ENCODE measurements at regions not wholly inside any gene's neighbourhood (a gene's known extent, or its start where the extent isn't known, plus 50 kb on each side); places are given as distances from the start of the nearest gene placed in this dataset.

- Histone ChIP-seq H3K9me3 (no peaks in the 10 kb centered on the region), H3K36me3 (no peaks in the 10 kb centered on the region), H3K27ac (no peak overlapping the region), H3K4me1 (no peaks in the 10 kb centered on the region), H3K4me3 (no peak overlapping the region), H3K27me3 (no peaks in the 10 kb centered on the region)
- TF ChIP-seq POLR2A (IDR thresholded peaks at IDR 0.05) (no peak), POLR2AphosphoS5 (IDR thresholded peaks at IDR 0.05) (no peak), CTCF (IDR thresholded peaks at IDR 0.05) (no peak)
- no peak for DNase-seq (ENCODE audit: low spot score in 2 of 2)
- intact Hi-C loops (cut with DNase I; ENCODE audit: low total_unique reads) = no loop called here
Measured at GRCh38 chr5:12999667-13000066, 944.8 kb downstream of the DNAH5 start.

- no peak for TF ChIP-seq POLR2A (IDR thresholded peaks at IDR 0.05)
- no peak for TF ChIP-seq POLR2AphosphoS5 (IDR thresholded peaks at IDR 0.05)
- TF ChIP-seq CTCF (IDR thresholded peaks at IDR 0.05) = no peak
- Histone ChIP-seq H3K9me3 (no peaks in the 10 kb centered on the region), H3K4me1 (no peaks in the 10 kb centered on the region), H3K36me3 (no peaks in the 10 kb centered on the region), H3K27ac (no peak overlapping the region), H3K4me3 (no peak overlapping the region), H3K27me3 (no peaks in the 10 kb centered on the region)
- intact Hi-C loops (cut with DNase I; ENCODE audit: low total_unique reads) = no loop called here
- DNase-seq (ENCODE audit: low spot score in 2 of 2) = no peak
Measured at GRCh38 chr5:12985142-12985541, 959.3 kb downstream of the DNAH5 start.

GRCh38 chr5:12974856-12975255 lies 969.6 kb downstream of the DNAH5 start:
- Histone ChIP-seq H3K4me3 (no peak overlapping the region), H3K9me3 (no peaks in the 10 kb centered on the region), H3K4me1 (no peaks in the 10 kb centered on the region), H3K27me3 (no peaks in the 10 kb centered on the region), H3K27ac (no peak overlapping the region), H3K36me3 (peaks cover 2% of the 10 kb centered on the region)
- TF ChIP-seq CTCF (IDR thresholded peaks at IDR 0.05) (no peak), POLR2AphosphoS5 (IDR thresholded peaks at IDR 0.05) (no peak), POLR2A (IDR thresholded peaks at IDR 0.05) (no peak)
- DNase-seq (ENCODE audit: low spot score in 2 of 2) = no peak
- intact Hi-C loops (cut with DNase I; ENCODE audit: low total_unique reads) = no loop called here

GRCh38 chr5:12965804-12966203 lies 978.7 kb downstream of the DNAH5 start:
- intact Hi-C loops (cut with DNase I; ENCODE audit: low total_unique reads) = loop anchor here (5.0 kb wide), 1 partner anchor 361 kb away; no protein-coding TSS in a partner anchor
- Histone ChIP-seq H3K27ac (no peak overlapping the region), H3K36me3 (peaks cover 3% of the 10 kb centered on the region), H3K27me3 (no peaks in the 10 kb centered on the region), H3K4me3 (no peak overlapping the region), H3K4me1 (no peaks in the 10 kb centered on the region), H3K9me3 (peaks cover 0 to 3% of the 10 kb centered on the region in 2 donors)
- DNase-seq (ENCODE audit: low spot score in 2 of 2) = no peak
- no peak for TF ChIP-seq POLR2A (IDR thresholded peaks at IDR 0.05)
- TF ChIP-seq POLR2AphosphoS5 (IDR thresholded peaks at IDR 0.05) = no peak
- no peak for TF ChIP-seq CTCF (IDR thresholded peaks at IDR 0.05)

- no peaks in the 10 kb centered on the region for H3K36me3 ChIP-seq
- TF ChIP-seq CTCF (IDR thresholded peaks at IDR 0.05) = no peak
- TF ChIP-seq POLR2AphosphoS5 (IDR thresholded peaks at IDR 0.05) = no peak
- TF ChIP-seq POLR2A (IDR thresholded peaks at IDR 0.05) = no peak
- no peak overlapping the region for H3K27ac ChIP-seq
- intact Hi-C loops (cut with DNase I; ENCODE audit: low total_unique reads) = no loop called here
- no peak overlapping the region for H3K4me3 ChIP-seq
- no peaks in the 10 kb centered on the region for H3K27me3 ChIP-seq
- no peak for DNase-seq (ENCODE audit: low spot score in 2 of 2)
- H3K9me3 ChIP-seq = no peaks in the 10 kb centered on the region
- H3K4me1 ChIP-seq = no peaks in the 10 kb centered on the region
Measured at GRCh38 chr5:12959713-12960112, 984.8 kb downstream of the DNAH5 start.

All from breast epithelium (tissue), 4 donors.